GM12873 (cell line): ENCODE measurements at regions not wholly inside any gene's neighbourhood (a gene's known extent, or its start where the extent isn't known, plus 50 kb on each side); places are given as distances from the start of the nearest gene placed in this dataset.

Experiments
- TF ChIP-seq, protein P1 (sequence below): IDR thresholded peaks from 2 replicates; pipeline ENCODE4 v1.5.1; 2012; ENCODE audit warnings: low read depth, mild to moderate bottlenecking, moderate library complexity, low read length, control low read depth; ENCODE audit not compliant: insufficient read depth; ENCODE audit errors: missing control alignments

DNA sequence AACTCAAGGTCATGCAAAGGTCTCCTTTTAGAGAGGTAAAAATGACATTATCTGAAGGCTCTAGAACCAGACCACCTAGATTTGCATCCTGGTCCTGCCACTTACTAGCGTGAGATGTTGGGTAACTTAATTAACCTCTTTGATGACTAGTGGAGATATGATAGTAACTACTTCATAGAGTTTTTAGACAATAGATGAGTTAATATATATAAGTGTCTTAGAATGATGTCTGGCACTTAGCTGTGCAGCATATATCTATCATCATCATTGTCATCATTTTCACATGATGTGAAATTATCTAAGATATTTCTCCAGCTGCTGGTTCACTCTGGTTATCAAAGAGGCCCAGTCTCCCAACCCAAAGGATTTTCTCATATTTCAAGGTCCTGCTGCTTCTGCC, 126.1 kb upstream of the DCLK2 start:
- TF ChIP-seq, protein P1, sequence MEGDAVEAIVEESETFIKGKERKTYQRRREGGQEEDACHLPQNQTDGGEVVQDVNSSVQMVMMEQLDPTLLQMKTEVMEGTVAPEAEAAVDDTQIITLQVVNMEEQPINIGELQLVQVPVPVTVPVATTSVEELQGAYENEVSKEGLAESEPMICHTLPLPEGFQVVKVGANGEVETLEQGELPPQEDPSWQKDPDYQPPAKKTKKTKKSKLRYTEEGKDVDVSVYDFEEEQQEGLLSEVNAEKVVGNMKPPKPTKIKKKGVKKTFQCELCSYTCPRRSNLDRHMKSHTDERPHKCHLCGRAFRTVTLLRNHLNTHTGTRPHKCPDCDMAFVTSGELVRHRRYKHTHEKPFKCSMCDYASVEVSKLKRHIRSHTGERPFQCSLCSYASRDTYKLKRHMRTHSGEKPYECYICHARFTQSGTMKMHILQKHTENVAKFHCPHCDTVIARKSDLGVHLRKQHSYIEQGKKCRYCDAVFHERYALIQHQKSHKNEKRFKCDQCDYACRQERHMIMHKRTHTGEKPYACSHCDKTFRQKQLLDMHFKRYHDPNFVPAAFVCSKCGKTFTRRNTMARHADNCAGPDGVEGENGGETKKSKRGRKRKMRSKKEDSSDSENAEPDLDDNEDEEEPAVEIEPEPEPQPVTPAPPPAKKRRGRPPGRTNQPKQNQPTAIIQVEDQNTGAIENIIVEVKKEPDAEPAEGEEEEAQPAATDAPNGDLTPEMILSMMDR = no peak

DNA sequence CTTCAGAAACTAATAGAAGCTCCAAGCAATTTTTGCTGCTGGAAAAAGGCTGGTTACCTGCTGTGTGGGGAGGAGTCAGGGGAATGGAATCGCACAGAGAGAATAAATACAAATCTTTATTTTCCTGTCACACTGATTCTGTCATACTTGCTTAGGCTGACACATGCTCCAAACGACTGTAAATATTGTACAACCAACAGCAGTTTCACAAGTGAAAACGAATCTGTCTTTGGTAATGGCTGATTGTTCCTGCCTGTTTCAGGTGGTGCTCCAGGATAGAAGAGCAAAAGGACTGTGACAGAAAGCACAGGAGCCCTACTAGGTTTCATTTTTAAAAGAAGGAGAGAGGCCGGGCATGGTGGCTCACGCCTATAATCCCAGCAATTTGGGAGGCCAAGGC, 125.5 kb upstream of the DCLK2 start:
- TF ChIP-seq, protein P1 = no peak

DNA sequence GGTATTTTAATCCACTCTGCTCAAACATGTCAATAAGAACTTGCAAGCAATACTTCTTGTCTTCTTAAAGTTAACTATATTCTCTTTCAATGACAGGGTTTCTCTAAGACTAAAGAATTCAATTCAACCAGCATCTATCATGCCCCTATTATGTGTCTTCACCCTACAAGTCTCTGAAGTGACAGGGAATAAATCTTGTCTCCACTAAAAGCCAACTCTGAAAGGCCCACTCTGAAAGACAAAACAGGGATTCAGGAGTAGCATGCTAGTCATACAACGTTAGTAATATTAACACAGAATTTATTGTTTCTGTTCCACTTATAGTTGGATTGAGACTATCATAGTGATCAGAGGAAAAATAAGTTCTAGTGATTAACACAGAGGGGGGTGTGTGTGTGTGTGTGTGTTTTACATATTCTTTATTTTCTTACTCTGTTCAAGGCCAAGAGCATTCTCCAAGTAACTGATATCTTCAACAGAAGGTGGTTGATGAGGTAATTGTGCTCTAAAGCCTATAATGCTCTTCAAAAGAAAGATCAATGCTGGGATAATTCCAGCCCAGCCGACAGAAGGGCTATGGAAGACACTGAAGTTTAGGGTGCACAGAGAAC, 122.4 kb upstream of the DCLK2 start:
- TF ChIP-seq, protein P1 = no peak

DNA sequence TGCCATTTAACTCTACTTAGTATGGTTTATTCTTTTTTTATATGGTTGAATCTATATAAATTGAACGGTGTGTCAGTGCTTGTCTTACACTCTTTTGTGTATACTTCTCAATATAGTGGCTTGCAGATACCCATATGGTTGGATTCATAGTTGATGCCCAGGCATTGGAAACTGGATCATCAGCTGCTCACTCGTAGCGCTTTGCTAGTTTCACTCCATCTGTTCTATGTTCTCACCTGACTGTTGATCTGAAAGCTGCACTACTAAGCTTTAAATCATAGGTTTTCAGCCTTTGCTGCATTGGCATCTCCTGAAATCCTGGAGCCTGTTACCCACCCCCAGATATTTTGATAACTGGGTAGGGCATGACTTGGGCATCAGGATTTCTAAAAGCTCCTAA, 121.6 kb upstream of the DCLK2 start:
- TF ChIP-seq, protein P1 = no peak

DNA sequence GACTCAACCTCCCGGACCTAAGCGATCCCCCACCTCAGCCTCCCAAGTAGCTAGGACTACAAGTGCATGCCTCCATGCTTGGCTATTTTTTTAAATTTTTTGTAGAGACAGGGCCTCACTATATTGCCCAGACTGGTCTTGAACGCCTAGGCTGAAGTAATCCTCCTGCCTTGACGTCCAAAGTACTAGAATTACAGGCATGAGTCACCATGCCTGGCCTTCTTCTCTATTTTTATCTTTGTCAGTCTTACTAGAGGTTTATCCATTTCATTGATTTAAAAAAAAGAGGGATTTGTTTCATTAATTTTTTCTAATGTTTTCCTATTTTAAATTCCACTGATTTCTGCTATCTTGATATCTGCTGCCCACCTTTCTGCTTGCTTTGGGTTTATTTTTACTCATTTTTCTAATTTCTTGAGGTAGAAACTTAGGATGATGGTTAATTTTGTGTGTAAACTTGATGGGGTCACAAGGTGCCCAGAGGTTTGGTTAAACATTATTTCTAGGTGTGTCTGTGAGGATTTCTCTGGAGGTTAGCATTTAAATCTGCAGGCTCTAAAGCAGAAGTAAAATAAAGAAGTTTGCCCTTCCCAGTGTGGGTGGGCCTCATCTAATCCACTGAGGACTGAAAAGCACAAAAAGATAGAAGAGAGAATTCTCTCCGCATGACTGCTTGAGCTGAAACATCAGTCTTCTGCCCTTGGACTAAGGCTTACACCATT, 116.2 kb upstream of the DCLK2 start:
- TF ChIP-seq, protein P1 = no peak

DNA sequence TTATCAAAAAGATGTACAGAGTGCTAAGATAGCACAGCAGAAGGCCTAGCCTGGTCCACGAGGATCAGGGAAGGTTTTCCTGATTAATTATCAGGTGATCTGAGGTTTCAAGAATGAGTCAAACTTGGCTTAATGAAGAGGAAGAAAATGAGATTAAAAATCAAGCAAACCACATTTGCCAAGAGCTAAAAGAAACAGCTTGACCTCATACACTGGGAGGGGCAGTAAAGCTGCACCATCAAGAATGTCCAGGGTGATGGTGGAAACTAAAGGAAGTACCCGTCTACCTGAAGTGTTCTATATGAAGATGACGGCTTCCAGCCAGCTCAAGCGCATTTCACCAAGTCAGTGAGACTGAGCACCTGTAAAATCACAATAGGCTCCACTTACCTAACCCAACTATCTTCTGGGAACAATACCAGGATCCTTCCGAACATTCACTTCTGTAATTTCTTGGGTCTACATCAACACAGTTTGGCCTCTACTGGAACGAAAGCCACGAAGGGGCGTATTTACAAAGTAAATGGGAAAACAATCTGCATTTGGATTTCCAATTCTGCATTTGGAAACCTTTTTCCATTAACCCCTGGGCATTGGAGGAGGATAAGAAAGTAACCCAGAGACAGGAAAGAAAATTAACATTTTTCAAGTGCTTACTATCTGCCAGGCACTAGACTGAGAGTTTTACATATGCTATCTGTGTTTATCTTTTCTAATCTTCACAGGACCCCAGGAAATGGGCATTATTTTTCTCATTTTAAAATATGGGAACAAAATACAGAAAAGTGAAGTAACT, 114.0 kb upstream of the DCLK2 start:
- TF ChIP-seq, protein P1 = no peak

DNA sequence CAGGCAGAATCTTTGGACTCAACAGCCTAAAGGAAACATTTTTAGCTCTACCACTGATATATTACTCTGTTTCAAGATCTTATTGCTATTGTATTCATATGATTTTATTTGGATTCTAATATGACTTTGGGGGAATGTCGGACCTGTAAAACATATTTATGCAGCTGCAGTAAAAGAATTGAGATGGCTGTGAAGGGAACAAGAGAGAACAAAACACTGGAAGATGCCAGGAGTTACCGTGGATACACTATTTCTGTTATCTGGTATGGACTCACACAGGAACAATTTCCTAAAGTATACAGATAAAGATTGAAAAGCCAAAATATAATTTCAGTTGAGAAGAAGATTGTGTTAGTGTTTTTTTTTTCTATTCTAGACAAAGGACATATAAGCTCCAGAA, 113.0 kb upstream of the DCLK2 start:
- TF ChIP-seq, protein P1 = no peak
